Activated CD4-positive, alpha-beta T cell treated with anti-CD3 and anti-CD28 coated beads, Interleukin-2, Interleukin-4, amounts not matched to agents 100 ng/mL and 50 ng/mL, durations not matched to agents 16 hours and 8 hours (primary cell): ENCODE measurements at regions not wholly inside any gene's neighbourhood (a gene's known extent, or its start where the extent isn't known, plus 50 kb on each side); places are given as distances from the start of the nearest gene placed in this dataset.

ENCODE experiments used
- DNase-seq: peaks from one replicate; pipeline ENCODE4 v3.0.0-alpha.2; 2020; ENCODE audit warnings: low spot score

DNA sequence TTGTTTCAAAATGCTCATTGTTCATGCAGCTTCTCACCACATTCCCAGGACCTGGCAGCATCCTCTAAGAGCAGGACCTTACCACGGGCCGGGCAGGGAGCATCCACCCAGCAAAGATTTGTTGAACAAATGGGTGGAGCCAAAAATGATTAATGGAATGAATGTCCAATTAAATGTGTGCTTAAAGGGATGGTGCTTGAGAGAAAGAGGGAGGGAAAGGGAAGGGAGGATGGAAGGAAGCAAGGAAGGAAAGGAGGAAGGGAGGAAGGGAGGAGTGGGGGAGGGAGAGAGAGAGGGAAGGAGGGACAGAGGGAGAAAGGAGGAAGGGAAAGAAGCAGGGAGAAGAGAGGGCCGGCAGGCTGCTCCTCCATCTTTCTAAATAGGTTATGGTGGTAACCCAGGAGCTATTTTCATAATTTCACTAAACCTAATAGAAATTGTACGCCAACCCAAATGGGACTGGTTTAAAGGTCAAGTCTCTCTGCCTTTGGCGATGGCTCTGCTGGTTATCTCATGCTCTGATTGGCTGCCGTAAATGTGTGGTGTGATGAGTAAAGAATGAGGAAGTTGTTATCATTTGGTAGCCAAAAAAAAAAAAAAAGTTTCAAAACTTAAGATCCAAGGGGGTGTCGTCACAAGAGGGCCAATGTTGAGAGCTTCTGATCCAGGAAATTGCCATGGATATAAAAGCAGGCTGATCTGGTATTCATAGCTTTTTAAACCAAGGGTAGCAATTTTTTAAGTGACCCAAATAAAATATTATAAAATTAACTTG lies 126.7 kb upstream of the FOXF1 start:
- DNase-seq = no peak

- DNase-seq = no peak
These were observed 126.1 kb upstream of the FOXF1 start for GRCh38 chr16:86384263-86384649.

- DNase-seq = no peak
These were observed 125.3 kb upstream of the FOXF1 start for GRCh38 chr16:86384980-86385379.

- no peak for DNase-seq
These were observed 122.6 kb upstream of the FOXF1 start for GRCh38 chr16:86387468-86388440.

GRCh38 chr16:86388976-86389375 lies 121.4 kb upstream of the FOXF1 start:
- DNase-seq = no peak

DNA sequence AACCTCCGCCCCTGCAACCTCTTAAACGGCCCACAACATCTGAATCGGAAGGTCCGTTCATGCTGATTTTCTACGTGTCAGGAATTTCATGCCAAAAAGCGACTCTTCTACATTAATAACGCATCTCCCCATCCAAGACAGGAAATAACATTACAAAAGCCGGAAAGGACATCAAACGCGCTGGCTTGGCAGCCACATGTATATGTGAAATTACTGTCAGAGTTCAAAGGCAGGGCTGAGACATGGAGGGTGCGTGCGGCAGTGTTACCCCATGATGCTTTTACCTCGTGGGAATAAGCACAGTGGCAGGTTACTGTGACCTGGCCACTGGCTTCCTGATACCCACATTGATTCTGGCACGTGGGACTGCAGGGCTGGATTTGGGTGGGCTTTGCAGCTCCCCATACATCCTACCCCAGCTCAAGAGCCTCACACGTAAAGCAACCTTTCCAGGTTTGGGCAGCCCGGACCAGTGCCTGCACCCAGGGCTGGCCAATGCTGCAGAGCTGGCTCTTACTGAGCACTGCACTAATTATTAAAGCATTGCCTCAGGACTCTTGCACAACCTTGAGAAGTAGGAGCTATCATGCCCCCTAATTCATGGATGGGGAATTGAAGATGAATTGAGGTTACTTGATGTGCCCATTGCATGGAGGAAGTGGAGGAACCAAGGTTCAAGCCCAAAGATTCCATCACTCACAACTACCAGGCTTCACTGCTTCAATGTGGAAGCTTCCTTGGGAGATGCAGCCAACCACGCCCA lies 120.6 kb upstream of the FOXF1 start:
- DNase-seq = no peak

- no peak for DNase-seq
These were observed 120.0 kb upstream of the FOXF1 start for GRCh38 chr16:86390335-86390734.

DNA sequence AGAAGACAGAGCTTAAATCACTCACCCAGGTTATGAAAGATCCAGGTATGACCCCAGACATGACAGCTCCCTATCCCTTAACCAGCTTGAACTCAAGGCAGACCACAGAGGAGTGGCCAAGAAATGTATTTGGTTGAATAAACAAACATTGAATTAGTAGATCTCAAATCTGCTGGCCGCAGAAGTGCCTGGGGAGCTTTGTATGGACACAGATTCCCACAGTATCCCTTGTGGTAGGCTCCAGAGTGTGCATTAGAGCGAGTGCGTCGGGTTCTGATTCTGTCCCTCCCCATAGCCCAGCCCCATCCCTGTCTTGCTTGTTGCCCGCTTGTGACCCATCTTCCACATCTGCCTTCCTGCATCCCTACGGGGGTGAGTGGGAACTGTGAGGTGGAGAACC lies 118.8 kb upstream of the FOXF1 start:
- DNase-seq = no peak

DNA sequence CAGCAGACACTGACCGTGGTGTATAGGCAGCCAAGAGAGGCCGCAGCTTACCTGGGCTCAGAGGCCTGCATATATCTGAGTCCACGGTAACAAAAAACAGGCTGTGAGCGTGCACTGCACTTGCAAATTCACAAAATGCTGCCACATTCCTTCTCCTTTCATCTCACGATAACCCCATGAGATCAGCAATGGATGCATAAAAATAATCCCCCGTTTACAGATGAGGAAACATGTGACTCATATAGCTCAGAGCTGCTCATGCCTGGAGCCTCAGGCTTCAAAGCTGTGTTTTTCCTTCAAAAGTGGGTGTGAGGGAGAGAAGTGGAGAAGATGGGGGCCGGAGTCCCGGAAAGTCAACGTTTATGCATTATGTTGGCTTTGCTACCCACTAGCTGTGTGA lies 118.3 kb upstream of the FOXF1 start:
- DNase-seq = no peak

DNA sequence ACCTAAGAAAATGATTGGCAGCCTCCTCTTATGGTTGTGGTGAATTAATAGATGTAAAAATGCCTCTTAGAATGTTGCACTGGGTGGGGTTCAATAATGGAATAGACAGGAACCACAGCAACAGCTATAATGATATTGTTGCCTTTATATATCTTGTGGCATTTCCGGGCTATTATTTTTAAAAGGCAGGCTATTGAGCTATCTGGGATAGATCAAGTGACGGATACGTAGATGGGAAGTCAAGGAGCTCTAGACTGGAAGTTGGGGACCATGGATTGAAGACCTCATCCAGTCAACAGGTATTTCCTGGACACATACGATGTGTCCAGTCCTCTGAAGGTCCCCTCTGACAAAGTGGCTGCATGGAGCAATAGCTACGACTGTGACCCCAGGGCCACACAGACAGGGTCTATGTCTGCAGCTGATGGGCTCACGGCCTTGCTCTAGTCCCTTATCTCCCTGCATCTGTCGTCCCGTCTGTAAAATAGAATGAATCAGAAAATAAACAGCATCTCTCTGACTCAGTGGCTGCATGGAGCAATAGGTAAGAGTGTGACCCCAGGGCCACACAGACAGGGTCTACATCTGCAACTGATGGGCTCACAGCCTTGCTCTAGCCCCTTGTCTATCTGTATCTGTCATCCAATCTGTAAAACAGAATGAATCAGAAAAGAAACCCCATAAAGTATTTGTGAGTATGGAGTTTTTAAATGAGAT lies 117.7 kb upstream of the FOXF1 start:
- DNase-seq = no peak

DNA sequence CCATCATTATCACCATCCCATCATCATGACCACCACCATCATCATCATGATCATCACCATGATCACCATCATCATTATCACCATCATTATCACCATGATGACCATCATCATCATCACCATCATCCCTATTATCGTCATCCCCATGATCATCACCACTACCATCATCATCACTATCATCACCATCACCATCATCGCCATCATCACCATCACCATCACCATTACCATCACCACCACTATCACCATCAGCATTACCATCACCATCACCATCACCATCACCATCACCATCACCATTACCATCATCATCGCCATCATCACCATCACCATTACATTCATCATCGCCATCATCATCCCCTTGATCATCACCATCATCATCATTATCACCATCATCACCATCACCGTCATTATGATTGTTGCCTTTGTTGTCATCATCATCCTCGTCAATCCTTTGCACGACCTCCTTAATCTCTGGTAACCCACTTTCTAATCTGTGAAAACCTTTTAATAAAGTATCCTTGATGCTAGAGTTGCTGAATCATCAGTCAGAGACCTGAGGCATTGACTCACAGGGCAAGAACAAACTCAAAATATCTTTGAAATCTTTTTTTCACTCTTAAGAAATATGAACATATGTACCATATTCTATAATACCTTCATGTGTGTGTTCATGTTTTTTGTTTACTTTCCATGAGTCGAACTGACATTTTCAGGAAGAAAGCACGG lies 116.3 kb upstream of the FOXF1 start:
- DNase-seq = no peak

GRCh38 chr16:86395477-86395876 lies 114.8 kb upstream of the FOXF1 start:
- no peak for DNase-seq

DNA sequence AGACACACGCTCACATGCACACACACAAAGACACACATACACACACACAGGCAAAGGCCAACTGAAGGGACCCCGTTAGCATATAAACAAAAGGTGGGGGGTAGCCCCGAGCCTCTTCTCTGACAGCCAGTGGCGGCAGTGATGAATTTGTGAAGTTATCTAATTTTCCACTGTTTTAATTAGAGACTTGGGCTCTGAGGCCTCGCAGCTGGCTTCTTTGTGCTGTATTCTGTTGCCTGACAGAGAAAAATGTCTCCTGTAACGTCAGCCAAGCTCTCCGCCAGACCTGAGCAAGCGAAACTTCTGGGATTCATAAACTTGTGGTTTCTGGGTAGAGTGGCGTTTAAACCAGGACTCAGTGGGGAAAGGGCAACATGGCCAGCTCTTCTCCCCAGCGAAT lies 113.9 kb upstream of the FOXF1 start:
- DNase-seq = no peak

DNA sequence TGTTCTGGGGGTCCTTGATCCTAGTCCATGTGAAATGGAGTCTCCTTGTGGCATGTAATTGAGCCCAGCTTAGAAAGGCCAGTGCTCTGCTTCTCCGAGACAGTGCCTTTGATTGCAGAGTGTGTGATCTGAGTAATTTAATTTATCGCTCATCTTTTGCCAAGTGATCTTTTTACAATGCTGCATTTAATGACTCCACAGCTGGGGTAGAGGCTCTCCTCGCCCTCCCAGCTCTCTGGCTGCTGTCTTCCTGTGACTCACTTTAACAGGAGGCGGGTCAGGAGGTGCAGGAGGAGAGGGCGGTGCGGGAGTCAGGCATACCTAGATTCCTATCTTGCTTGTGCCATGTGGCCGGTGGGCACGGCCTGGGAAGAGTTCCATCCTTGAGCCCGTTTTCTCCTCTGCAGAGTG lies 113.4 kb upstream of the FOXF1 start:
- no peak for DNase-seq

DNA sequence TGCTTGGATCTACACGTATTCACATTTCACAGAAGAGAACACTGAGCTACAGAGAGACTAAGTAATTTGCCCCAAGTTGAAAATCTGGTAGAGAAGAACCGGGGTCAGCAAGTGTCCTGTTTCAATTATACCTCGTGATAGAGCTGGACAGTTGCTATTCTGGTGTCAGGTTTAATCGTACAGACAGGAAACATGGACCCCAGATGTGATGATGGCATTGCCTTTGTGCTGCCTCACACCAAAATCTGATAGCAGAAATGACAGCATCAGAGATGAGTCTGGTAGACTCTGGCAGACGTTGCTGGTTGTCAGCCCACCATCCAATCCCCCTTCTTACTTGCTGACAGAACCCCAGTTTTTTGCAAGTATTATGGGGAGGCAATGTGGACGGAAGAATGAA lies 112.1 kb upstream of the FOXF1 start:
- no peak for DNase-seq

DNA sequence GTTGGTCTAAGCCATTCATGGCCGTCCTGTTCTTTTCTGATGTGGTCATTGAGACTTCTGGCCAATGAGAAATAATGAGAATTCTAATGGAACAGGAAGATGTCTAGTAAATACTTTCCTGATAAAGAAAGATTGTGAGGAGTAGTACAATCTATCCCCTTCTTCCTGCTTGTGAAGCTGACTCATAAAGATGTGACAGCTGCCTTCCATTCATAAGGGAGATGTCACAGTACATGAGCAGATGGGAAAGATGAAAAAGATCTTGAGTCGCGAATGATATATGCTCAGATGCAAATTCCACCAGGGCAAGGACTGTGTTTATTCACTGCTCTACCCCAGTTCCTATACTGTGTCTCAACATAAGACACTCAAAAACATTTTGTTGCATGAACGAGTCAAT lies 111.7 kb upstream of the FOXF1 start:
- DNase-seq = no peak

- no peak for DNase-seq
These were observed 109.2 kb upstream of the FOXF1 start for GRCh38 chr16:86401126-86401525.

GRCh38 chr16:86403085-86403484 lies 107.2 kb upstream of the FOXF1 start:
- no peak for DNase-seq

- DNase-seq = no peak
These were observed 106.7 kb upstream of the FOXF1 start for GRCh38 chr16:86403541-86404163.

DNA sequence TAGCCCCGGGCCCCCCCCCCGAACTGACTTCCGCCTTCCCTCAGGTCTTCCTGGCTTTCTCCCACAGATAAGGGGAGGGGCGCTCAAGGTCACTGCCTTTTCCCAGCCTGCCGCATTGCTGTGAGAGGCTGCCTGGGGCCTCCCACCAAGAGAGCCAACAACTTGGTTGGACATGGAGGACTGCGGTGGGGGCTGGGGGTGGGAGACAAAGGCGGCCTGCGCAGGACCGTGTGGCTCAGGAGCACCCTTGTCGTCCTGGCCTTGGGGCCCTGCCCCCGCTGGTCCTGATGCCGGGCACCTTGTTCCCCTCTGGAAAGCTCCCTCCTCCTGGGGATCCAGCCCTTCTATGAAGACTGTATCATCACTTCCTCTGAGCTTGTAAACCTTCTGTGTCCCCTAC lies 105.6 kb upstream of the FOXF1 start:
- no peak for DNase-seq

DNA sequence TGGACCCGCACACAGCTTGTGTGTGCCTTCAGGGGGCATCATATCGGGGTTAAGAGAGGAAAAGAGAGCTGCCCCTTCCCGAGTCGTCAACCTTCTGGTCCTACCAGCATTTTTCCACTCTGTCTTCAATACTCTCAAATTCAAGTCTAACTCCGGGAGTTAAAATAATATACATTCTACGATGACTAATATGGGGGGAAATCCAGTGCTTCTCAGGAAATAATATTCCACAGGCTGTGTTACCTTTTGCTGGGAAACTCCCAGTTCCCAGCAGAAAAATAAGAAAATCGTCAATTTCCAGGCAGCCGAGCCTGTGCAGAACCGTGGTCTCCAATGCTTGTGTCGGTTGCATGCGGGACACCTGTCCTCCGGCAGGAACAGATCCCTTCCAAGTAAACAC lies 105.0 kb upstream of the FOXF1 start:
- DNase-seq = no peak
